Smooth muscle cell (in vitro differentiated cells): ENCODE measurements at regions not wholly inside any gene's neighbourhood (a gene's known extent, or its start where the extent isn't known, plus 50 kb on each side); places are given as distances from the start of the nearest gene placed in this dataset.

ENCODE experiments used
- DNase-seq: peaks from one replicate; lab custom pipeline; 2025; ENCODE audit not compliant: unreplicated experiment; lab: John Stamatoyannopoulos, UW
- H2AFZ ChIP-seq: fragments of 200-600 bp; sonication (generic); 2 replicates; pipeline ENCODE4 v1.6.0; 2016; ENCODE audit warnings: antibody characterized with exemption, low read depth, mild to moderate bottlenecking
- H3F3A ChIP-seq: fragments of 200-600 bp; sonication (generic); 2 replicates; pipeline ENCODE4 v1.6.0; 2017; ENCODE audit warnings: antibody characterized with exemption, low read depth
- H3K27ac ChIP-seq: fragments of 200-600 bp; sonication (generic); 2 replicates; pipeline ENCODE4 v1.5.1; 2016; ENCODE audit warnings: low read depth, mild to moderate bottlenecking
- H3K27me3 ChIP-seq: fragments of 200-600 bp; sonication (generic); 2 replicates; pipeline ENCODE4 v1.6.1; 2016; ENCODE audit warnings: low read depth, mild to moderate bottlenecking
- H3K36me3 ChIP-seq: fragments of 200-600 bp; sonication (generic); 2 replicates; pipeline ENCODE4 v1.5.1; 2016; ENCODE audit warnings: low read depth
- H3K4me1 ChIP-seq: fragments of 200-600 bp; sonication (generic); 2 replicates; pipeline ENCODE4 v1.5.1; 2016; ENCODE audit warnings: low read depth
- H3K4me2 ChIP-seq: fragments of 200-600 bp; sonication (generic); 2 replicates; pipeline ENCODE4 v1.6.0; 2016; ENCODE audit warnings: mild to moderate bottlenecking
- H3K4me3 ChIP-seq: fragments of 200-600 bp; sonication (generic); 2 replicates; pipeline ENCODE4 v1.5.1; 2016; ENCODE audit warnings: mild to moderate bottlenecking
- H3K79me2 ChIP-seq: fragments of 200-600 bp; sonication (generic); 2 replicates; pipeline ENCODE4 v1.6.0; 2016; ENCODE audit warnings: low read depth, mild to moderate bottlenecking
- H3K9ac ChIP-seq: fragments of 200-600 bp; sonication (generic); 2 replicates; pipeline ENCODE4 v1.6.0; 2016; ENCODE audit warnings: low read depth
- H3K9me3 ChIP-seq: fragments of 200-600 bp; sonication (generic); replicated peaks from 2 replicates; pipeline ENCODE4 v1.5.1; 2016; ENCODE audit warnings: low read depth
- H4K20me1 ChIP-seq: fragments of 200-600 bp; sonication (generic); 2 replicates; pipeline ENCODE4 v1.6.0; 2016; ENCODE audit warnings: low read depth
- WGBS: methylation state at CpG from one replicate; pipeline ENCODE4 v1.1.7; 2016; ENCODE audit warnings: low lambda C conversion rate; 5-methylcytosine and 5-hydroxymethylcytosine counted together
- TF ChIP-seq, protein P1 (sequence below): fragments of 200-600 bp; sonication (generic); IDR thresholded peaks from 2 replicates; pipeline ENCODE4 v1.5.1; 2017; ENCODE audit warnings: borderline replicate concordance, mild to moderate bottlenecking, antibody characterized with exemption; ENCODE audit not compliant: insufficient read depth, poor library complexity, severe bottlenecking

DNA sequence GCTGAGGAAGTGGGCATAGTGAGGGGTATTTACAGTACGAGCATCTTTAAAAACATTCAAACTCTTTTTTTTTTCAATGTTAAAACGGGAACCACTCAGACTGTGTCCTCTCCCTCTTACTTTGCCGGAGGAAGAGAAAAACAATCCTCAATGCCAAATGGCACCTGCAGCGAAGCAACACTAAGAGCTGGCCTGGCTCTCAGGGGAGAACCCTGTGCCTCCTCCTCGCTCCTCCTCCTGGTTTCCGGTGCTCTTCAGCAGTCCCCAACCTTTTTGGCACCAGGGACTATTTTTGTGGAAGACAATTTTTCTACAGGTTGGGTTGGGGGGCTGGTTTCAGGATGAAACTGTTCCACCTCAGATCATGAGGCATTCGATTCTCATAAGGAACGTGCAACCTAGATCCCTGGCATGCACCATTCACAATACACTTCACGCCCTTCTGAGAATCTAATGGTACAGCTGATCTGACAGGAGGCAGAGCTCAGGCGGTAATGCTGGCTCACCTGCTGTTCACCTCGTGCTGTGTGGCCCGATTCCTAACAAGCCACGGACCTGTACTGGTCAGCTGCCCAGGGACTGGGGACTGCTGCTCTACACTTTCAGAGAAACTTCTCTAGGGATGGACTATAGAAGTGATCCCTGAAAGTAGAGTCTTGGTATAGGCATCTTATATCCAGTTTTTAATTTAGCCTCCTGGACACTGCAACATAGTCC lies 404.1 kb downstream of the RAPGEF2 start:
- 93% methylated on average over 13 of the region's 13 CpGs for WGBS
- Histone ChIP-seq H3K4me3 (no peak overlapping the region), H3K4me2 (no peak overlapping the region), H3K9me3 (no peaks in the 10 kb centered on the region), H3K79me2 (no peaks in the 10 kb centered on the region), H3F3A (no peaks in the 10 kb centered on the region), H3K27ac (no peak overlapping the region), H4K20me1 (no peaks in the 10 kb centered on the region), H3K4me1 (peaks cover 15% of the 10 kb centered on the region), H3K27me3 (peaks cover 41% of the 10 kb centered on the region), H2AFZ (no peak overlapping the region), H3K36me3 (no peaks in the 10 kb centered on the region), H3K9ac (no peak overlapping the region)
- no peak for DNase-seq
- TF ChIP-seq, protein P1, sequence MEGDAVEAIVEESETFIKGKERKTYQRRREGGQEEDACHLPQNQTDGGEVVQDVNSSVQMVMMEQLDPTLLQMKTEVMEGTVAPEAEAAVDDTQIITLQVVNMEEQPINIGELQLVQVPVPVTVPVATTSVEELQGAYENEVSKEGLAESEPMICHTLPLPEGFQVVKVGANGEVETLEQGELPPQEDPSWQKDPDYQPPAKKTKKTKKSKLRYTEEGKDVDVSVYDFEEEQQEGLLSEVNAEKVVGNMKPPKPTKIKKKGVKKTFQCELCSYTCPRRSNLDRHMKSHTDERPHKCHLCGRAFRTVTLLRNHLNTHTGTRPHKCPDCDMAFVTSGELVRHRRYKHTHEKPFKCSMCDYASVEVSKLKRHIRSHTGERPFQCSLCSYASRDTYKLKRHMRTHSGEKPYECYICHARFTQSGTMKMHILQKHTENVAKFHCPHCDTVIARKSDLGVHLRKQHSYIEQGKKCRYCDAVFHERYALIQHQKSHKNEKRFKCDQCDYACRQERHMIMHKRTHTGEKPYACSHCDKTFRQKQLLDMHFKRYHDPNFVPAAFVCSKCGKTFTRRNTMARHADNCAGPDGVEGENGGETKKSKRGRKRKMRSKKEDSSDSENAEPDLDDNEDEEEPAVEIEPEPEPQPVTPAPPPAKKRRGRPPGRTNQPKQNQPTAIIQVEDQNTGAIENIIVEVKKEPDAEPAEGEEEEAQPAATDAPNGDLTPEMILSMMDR = no peak

DNA sequence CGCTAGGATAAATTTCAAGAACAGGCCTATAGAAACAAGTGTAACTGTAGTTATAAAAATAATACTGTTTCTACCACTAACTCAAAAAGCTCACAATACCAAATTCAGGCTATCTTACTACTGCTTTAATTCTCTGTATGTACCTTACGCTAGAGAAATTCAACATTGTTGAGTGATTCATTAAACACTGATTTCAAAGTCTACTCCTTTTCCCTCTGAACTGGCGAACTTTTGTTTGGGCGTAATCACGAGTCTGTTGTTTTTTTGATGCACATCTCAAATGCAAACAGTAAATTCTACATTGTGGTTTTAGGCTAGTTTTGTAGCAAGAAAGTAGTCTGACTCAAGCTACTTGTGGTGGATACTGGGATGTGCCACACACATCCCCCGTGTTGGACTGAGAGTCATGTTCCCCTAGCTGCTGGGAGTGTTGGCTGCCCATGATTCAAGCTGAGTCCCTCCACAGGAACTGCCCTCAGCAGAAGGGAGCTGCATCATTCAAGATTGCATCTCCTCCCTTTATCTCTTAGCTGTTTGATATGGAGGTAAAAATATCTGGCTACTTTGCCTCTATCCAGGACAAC lies 406.1 kb downstream of the RAPGEF2 start:
- Histone ChIP-seq H3K27ac (no peak overlapping the region), H3K4me2 (no peak overlapping the region)

DNA sequence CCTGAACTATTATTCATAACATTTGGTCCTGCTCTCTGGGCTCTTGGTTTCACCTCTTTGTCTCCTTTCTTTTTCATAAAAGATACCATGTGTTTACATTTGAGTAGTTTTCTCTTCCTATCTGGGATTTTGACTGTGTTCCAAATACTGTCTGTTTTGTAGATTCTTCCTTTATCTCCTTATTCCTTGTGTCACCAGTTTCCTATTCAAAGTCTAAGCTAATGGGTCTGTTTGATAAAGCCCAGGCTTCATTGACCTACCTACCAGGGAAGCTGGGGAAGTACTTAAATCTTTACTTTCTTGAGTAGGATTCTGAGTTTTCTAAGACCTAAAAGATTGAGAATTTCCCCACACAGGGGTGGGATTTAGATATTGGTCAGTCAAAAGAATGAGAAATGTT lies 409.5 kb downstream of the RAPGEF2 start:
- H3K4me3 ChIP-seq = no peak overlapping the region
- no peaks in the 10 kb centered on the region for H4K20me1 ChIP-seq
- H3K4me1 ChIP-seq = no peaks in the 10 kb centered on the region
- no peaks in the 10 kb centered on the region for H3K9me3 ChIP-seq
- TF ChIP-seq, protein P1 = no peak
- no peak overlapping the region for H2AFZ ChIP-seq
- no peaks in the 10 kb centered on the region for H3K79me2 ChIP-seq
- H3K27ac ChIP-seq = no peak overlapping the region
- H3K9ac ChIP-seq = no peak overlapping the region
- no peak for DNase-seq
- H3K27me3 ChIP-seq = no peaks in the 10 kb centered on the region
- H3F3A ChIP-seq = no peaks in the 10 kb centered on the region
- H3K4me2 ChIP-seq = no peak overlapping the region
- no peaks in the 10 kb centered on the region for H3K36me3 ChIP-seq

More for the DNA sequence above, 406.1 kb downstream of the RAPGEF2 start:
- H3F3A ChIP-seq = no peaks in the 10 kb centered on the region
- WGBS = 88% methylated on average over 6 of the region's 6 CpGs
- H3K9me3 ChIP-seq = no peaks in the 10 kb centered on the region
- no peak overlapping the region for H3K4me3 ChIP-seq
- H3K36me3 ChIP-seq = no peaks in the 10 kb centered on the region
- no peak overlapping the region for H2AFZ ChIP-seq
- no peak for DNase-seq
- peaks cover 9% of the 10 kb centered on the region for H3K4me1 ChIP-seq
- TF ChIP-seq, protein P1 = no peak
- no peak overlapping the region for H3K9ac ChIP-seq
- H3K27me3 ChIP-seq = peaks cover 20% of the 10 kb centered on the region
- H4K20me1 ChIP-seq = no peaks in the 10 kb centered on the region
- no peaks in the 10 kb centered on the region for H3K79me2 ChIP-seq
